ENCODE measurements at regions not wholly inside any gene's neighbourhood (a gene's known extent, or its start where the extent isn't known, plus 50 kb on each side); places are given as distances from the start of the nearest gene placed in this dataset.
"Not testable (repeated sequence)": the region's sequence is repeated elsewhere in the genome, so short reads cannot be mapped to it uniquely, and the experiment has no call there.

DNA sequence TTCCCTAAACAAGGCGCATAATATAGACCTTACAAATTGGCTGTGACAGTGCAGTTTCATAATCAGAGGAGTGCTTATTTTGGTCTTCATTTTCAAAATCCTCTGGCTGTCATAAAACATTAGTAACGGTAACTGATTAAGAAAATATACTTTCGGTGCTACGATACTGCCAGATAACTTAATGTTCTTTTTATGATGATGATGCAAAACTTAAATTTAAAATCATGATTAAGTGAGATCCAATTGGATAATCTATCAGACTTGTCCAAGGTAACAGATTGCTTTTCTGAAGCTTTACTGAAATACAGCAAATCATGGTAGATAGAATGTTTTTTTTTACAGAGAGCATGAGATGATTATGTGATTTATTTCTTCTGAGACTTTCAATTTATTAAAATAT lies 364.2 kb upstream of the CNTN3 start:
- DNase-seq, result no peak

DNA sequence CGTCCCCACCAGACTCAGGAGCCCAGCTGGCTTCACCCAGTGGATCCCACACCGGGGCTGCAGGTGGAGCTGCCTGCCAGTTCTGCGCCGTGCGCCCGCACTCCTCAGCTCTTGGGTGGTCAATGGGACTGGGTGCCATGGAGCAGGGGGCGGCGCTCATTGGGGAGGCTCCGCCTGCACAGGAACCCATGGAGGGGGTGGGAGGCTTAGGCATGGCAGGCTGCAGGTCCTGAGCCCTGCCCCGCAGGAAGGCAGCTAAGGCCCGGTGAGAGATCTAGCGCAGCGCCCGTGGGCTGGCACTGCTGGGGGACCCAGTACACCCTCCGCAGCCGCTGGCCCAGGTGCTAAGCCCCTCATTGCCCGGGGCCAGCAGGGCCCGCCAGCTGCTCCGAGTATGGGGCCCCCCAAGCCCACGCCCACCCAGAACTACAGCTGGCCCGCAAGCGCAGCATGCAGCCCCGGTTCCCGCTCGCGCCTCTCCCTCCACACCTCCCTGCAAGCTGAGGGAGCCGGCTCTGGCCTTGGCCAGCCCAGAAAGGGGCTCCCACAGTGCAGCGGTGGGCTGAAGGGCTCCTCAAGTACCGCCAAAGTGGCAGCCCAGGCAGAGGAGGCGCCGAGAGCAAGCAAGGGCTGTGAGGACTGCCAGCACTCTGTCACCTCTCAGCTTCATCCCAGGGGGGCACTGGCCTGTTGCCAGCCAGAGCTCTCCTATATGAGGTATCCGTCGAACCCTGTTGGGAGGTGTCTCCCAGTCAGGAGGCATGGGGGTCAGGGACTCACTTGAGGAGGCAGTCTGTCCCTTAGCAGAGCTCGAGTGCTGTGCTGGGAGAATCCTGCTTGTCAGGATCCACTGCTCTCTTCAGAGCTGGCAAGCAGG lies 370.8 kb upstream of the CNTN3 start:
- not testable (repeated sequence) for DNase-seq

DNA sequence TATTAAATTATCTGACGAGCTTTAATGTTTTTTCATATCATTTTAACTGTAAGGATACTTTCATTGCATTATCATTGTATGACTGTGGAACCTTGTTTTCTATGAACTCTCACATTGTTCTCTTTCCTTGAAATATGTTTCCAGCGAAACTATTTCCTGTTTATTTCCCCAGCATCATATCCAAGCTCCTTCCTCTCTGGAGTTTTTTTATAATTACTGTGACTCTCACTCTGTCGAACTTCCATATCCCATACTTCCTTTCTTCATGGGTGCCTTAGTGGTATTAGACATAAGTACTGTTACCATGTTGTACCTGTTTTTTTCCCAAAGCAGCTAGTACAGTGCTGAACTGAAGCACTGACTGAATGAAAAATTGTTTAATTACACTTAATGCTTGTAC lies 373.6 kb upstream of the CNTN3 start:
- DNase-seq, result no peak

DNA sequence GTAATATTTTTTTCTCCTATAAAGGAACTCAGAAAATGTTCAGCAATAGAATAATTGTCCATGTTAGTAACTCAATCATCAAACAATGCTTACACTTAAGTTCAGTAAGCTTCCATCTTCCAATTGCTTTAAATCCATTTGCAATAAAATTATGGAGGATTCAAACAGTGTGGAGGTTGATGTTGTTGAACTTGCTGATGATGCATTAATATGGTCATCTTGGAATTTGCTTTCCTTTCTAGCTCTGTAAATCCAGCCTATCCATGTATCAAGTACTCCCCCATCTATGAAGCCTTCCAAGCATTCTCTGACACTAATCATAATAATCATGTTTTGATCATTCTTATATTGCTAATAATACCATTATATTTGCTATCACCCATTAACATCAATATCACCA lies 378.4 kb upstream of the CNTN3 start:
- DNase-seq, result no peak

DNA sequence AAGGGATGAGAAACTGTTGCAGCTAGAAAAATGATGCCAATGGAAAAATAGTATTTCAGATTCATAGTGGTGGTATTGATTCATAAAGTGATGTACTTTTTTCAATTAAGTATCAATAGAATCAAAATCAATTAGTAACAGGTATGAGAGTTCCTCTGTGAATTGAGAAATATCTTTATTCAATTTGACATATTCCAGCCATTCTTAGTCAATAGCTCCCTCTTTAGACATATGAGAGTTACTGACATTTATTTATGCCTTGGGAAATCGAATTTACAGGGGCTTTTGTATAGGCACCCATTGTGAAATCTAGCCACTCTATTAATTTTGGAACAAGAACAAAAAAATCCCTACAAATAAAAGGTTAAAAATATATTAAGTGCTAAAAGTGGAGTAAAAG lies 386.9 kb upstream of the CNTN3 start:
- DNase-seq, result no peak

DNA sequence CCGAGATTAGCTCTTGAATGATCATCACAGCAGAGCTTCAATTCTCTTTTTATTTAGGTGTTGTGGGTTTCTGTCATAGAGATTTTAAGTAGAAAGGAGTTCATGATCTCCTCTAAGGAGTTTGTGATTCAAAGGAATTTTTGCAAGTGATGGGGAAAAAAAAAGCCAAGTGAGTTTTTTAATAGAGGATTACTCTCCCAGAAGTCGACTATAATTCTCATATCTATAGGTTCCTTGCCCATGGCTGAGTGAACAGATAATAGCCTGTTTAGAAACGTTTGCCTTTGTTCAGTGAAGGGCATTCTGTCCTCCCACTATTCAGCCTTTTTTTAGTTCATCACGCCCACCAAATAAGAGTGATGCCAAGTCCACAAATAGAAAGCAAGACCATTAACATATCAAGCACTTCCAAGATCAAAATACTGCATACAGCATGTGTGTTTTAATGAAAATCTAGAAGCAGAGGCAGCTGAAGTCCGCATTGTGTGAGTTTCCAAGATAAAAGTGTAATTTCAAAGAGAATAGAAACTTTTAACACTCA lies 398.4 kb upstream of the CNTN3 start:
- DNase-seq, result no peak

DNA sequence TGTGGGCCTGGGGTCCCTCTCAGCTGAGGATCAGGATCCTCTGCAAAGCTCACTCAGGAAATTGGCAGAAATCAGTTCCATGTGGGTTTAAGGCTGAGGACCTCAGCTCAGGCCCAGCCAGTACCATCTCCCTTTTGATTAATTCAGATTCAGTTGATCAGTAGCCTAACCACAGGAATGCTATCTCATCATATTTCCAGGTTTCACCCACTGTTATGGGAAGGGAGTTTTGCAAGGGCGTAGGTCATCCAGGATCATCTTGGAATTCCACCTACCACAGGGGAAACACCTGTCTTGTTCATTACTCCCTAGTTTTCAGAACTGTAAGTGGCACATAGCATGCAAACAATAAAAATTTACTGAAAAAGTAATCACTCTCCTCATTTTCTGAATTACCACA lies 399.5 kb upstream of the CNTN3 start:
- no peak for DNase-seq

DNA sequence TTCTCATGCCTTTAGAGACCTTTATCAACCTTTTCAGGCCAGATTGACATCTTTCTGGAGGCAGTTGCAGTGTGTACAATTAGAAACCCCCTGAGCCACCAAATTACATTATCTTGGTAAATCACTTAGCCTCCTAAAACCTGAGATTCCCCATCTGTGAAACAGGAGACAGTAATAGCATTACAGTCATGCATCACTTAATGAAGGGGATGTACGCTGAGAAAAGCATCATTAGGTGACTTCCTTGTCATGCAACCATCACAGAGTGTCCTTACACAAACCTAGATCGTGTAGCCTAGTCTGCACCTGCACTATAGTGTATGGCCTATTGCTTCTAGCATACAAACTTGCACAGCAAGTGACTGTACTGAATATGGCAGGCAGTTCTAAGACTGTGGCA lies 400.8 kb upstream of the CNTN3 start:
- no peak for DNase-seq

DNA sequence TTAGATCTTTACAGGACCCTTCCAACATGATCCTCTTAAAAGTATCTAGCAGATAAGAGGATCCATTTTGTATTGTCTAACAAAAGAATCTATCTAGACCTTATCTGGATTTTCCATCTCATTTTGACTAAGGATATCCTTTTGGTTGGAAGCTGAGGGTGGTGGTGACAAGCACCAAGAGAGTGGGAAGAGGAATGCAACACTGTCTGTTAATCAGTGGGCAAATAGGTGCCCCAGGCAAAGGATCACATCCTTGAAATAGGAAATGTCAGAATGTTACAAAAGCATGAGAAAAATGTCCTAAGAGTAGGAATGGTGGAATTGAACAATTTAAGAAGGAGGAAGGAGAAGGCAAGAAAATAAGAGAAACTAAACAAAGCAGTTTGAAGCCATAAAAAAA lies 420.7 kb upstream of the CNTN3 start:
- DNase-seq, result peak; percentile 70

DNA sequence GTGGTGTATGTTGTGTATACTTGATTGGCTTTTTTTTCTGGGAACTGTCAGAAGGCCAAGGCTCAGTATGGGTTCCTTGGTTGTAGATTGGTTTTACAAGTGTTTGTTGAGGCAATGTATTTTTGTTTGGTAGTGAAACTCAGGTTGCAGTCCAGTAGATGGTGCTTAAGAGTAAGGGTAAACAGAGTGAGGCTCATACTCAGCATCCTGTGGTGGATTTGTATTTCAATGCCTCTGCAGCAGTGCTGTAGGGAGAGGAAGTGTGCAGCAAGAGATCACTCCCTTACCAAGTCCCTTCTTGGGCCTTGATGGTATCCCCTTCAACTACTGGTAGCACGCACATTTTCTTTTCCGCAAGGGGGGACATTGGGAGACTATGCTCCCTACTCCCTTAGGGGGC lies 428.5 kb upstream of the CNTN3 start:
- DNase-seq, result no peak

DNA sequence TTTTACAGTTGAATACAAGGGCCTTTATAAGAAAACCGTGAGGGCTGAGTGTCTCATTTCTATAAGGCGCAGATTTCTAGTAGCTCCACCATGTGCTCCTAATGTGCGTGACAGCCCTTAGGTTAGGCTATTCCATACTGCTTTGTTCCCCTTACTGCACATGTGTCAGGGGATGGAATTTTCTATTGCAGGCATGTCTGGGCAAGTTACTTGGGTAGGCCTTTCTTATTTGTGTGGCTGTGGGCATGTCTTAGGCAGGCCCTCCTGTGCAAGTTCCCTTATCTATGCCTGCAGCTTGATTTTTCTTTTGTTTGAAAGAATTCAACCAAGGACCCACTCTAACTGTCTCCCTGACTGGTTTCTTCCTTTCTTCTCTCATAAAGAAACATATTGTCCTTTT lies 434.2 kb upstream of the CNTN3 start:
- no peak for DNase-seq

DNA sequence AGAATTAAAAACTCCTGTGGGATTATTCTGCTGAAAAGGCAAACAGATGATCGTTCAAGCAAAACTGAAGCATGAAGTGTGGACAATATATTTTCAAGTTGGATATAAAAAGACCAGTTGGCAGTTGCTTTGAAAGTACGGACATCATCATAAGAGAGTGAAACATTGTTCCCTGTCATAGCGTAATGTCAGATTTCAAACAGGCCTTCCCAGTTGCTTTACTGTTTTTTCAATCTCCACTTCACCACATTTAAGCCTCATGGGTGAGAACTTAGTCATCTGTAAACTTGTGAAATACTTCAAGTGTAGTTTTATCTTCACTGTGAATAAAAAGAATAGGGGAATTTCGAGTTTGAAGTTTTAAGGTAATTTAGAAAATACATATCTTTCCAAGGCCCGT lies 435.1 kb upstream of the CNTN3 start:
- no peak for DNase-seq

DNA sequence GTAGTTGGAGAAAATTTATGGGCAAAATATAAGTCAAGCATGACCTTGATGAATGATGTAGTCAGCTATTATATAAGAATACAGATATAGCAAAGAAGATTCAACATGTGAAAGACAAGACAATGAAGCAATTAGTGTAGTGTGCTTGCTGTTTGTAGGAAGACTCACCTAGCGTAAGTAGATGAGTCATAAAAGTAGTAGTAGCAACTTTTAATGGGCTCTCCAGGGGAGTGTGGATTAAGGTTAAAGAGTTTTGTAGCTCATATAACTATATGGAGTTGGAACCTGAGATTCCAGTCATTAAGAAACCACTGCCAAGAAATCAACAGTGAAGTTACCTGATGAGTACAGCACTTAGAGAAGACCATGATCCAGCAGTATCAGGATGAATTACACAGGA lies 444.7 kb upstream of the CNTN3 start:
- DNase-seq, result no peak

DNA sequence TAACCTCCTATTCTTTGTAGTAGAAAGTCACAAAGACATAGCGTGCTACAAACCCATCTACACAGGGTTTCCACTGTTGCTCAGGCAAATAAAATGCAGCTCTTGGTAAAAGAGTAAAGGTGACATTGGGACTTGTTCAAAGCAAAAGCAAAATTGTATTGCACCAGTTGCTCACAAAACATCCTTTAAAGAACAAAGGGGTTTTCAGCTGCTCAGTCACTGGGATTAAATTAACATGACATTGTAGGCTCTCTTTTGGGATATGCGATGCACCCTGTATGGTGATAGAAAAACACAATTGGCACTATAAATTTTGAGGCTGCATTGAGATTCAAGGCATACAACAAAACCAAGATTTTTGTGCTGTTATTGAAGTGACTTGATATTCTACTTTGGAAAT lies 447.3 kb upstream of the CNTN3 start:
- no peak for DNase-seq

DNA sequence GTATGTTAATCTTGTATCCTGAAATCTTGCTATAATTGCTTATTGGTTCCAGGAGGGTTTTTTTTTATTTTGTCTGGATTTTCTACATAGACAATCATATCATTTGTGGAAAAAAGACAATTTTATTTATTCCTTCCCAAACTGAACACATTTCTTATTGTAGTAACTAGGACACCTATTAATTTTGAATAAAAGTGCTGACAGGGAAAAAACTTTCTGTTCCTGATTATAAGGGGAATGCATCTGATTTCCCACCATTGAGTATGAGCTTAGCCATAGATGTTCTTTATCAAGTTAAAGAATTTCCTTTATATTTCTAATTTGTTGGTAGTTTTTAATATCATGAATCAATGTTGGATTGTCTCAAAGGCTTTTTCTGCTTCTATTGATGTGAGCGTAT lies 460.7 kb upstream of the CNTN3 start:
- no peak for DNase-seq

DNA sequence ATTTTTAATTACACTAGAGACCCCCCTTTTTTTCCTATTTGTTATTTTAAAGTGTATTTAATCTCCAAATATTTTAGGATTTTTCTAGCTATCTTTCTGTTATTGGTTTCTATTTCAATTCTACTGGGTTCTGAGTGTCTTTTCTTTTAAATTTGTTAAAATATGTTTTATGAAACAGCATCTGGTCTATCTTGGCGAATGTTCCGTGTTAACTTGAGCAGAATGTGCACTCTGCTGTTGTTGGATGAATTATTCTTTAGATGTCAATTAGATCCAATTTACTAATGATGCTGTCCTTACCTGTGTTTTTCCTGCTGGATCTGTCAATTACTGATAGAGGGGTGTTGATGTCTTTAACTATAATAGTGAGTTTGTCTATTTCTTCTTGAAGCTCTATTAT lies 462.0 kb upstream of the CNTN3 start:
- DNase-seq, result no peak

DNA sequence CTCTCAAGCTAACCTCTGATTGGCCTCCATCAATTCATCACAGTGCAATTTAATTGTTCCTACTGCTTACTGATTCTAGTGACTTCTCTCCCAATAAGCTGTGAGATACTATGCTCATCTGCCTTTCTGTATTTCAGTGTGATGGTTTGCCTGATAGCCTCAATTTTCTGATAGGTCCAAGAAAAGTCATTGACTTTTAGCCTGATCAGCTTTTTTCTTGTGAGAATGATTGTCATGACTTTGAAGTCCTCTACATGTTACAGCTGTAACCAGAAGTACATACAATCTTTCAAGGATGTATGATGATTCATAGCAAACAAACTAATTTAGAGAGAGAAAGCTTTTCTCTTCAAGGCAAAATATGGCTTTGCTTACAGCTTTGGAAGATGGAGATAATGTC lies 463.8 kb upstream of the CNTN3 start:
- no peak for DNase-seq

DNA sequence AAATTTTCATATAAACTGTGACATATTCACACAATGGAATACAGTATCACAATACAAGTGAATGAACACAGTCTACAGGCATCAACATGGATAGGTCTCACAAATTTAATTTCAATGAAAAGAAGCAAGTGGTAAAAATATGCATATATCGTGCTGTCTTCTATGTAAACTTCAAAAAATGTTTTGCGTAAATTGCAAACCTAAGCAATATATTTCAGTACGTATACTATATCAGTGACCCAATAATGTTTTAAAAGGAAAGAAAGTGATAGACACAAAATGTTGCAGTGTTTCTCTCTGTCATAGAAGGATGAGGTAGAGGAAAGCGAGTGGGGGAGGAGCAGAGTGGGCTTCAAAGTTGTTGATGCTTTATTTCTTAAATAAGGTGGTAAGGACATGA lies 468.4 kb upstream of the CNTN3 start:
- DNase-seq, result no peak

DNA sequence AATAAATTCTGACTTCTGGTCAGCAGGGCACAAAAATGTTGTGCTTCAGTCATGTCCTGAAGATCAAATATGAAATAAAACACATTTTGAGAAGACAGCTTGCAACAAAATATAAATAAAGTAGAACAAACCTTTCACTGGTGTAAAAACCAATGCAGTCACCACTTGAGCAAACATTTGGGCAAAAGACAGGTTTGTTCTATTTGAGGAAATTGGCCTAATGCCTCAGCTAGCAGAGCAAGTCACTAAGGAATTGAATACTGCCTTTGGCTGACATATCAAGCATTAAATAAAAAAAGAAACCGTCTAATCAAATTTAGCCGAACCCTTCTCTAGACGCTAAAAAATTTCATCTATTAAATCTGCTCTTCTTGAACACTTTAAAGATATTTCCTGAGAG lies 475.4 kb upstream of the CNTN3 start:
- no peak for DNase-seq

DNA sequence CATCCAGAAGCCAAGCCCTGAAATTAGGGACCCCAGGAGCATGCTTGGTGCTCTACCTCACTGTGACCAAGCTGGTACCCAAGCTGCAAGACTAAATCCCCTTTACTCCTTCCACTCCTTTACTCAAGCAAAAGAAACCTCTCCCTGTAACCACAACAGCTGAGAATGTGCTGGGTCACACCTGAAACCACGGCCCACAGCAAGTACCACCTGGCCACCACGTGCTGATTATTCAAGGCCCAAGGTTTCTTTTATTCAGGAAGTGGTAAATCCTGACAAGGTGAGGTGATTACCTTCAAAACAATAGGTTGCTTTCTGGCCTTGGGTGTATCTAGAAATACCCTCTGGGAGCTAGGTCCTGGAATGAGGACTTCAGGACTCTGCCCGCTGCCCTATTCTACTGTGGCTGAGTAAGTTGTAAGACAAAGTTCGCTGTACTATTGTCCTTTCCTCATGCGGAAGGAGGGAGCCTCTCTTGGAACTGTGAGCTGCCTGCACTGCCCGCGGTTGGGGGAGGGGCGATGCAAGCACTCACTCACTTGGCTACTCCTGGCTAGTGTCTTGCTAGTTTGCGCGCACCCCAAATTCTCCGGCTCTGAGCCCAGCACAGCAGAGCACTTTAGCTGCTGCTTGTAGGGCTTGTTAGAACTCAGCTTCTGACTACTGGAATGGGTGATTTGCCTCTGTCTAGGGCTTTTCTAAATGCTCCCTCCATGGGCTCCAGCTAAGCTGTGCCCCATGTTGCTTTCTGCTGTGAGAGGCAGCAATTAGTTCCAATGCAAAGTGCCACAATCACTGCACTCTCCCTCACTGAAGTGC lies 487.1 kb upstream of the CNTN3 start:
- DNase-seq, result peak; percentile 57

DNA sequence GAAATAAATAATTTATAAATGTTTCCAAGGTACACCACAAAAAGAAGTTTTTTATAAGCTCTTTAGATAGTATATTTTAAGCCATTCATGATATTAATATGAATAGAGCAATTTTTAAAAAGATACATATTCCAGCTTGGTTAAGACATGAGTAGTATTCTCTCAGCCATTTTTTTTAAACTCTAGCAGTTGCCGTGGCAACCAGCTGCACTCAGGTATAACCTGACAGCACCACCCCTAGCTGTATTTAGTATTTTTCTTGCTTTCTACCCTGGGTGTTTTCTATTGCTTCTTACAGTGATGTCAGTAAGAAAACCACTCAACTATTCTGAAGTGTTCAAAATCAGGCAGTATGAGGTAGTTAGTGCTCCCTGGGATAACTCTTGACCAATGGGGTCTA lies 496.3 kb upstream of the CNTN3 start:
- DNase-seq, result no peak

DNA sequence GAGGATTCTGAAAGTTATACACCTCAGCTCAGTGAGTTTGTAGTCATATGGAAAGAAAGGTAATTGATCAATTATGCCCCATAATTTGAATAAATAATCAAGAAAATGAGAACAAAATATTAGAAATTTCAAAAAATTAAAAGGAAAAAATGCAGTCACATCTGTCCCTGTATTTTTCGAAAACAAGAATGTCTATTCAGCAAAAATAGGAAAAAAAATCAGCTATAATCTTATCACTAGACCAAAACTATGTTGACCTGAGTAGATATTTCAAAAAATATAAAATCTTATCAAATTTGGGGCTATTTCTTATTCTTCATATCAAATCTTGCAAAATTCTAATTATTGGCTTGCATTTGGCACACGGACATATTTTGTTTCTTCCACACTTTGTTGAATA lies 501.2 kb upstream of the CNTN3 start:
- no peak for DNase-seq

DNA sequence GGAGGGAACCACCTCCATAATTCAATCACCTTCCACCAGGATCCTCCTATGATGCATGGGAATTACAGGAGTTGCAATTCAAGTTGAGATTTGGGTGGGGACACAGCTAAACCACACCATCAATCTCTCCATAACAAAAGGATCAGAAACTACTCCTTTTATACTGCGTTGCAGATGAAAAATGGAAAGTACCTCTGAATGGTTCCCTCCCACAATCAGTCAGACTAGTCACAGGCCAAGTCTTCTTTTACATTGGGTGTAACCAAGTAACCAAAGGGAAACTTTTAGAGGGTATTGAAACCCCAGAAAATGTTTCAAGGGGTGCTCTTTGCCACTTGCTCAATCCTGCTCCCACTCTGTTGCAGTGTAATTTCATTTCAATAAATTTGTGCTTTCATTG lies 504.3 kb upstream of the CNTN3 start:
- no peak for DNase-seq

DNA sequence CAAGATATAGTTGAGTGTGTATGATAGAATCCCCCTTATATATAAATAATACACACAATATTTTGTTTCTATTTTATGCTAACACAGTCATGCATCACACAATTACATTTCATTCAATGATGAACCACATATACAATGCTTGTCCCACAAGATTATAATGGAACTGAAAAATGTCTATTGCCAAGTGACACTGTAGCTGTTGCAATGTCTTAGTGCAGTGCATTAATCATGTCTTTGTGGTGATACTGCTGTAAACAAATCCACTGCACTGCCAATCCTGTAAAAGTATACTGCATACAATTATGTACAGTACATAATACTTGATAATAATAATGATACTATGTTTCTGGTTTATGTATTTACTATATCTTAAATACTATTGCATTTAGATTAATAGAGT lies 512.1 kb upstream of the CNTN3 start:
- no peak for DNase-seq

Measured in islet precursor cell (in vitro differentiated cells).